GM18517 (cell line): ENCODE measurements at regions not wholly inside any gene's neighbourhood (a gene's known extent, or its start where the extent isn't known, plus 50 kb on each side); places are given as distances from the start of the nearest gene placed in this dataset.
A peak's percentile ranks its signal among the peaks of the same experiment; 100 is the strongest.

Experiments used
- ATAC-seq: cut with Tn5 transposase; IDR thresholded peaks from one replicate; pipeline ENCODE4 v1.9.1; 2021; ENCODE audit warnings: mild to moderate bottlenecking, moderate library complexity; ENCODE audit not compliant: unreplicated experiment

- ATAC-seq, result no peak
Observed at GRCh38 chrX:42098900-42099299, 175.5 kb upstream of the CASK start.

- no peak for ATAC-seq
Observed at GRCh38 chrX:42097486-42097885, 174.1 kb upstream of the CASK start.

DNA sequence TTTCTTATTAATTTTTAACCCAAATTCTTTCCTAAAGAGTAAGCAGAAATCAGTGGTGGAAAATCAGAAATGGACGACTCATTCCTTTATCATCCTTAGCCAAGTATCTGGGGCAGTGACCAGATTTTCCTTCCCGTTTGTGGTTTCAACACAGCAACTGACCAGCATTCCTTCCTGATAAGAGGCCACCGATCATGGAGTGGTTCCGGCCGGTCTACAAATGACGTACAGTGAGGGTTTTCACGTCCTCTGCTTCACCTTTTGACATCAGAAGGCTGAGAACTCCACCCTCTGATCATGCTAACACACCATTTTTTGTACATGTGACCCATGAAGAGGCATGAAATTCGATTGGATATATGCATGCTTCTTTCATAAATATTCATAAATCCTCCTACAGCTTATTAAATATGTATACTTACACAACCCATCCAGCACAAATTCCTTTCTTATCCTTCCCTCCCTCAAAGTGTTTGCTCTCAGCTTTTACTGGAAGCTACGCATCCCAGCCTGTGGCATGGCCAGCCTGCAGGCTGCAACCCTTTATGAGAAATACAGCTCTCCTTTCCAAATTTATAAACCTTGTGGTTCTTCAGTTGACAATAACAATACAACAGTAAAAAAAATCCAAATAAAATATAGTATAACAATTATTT is 173.0 kb upstream of the CASK start:
- ATAC-seq, result no peak

DNA sequence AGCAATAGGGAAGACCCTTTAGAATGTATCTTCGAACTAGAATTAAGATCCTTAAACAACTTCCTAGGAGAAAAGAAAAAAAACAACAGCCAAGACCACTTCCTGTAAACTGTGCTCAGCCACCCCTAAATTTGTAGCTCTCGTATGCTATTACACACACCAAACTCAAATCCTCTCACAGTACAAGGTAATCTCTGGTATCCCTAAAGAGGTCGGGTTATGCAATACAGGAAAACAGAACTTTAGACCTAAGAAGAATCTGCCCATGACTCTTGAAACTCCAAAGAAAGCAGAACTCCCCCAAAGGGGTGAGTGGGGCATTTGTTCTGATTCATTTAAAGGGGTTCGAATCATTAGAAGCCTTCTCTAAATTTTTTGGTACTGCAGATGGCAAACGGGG is 170.9 kb upstream of the CASK start:
- ATAC-seq, result peak; percentile 22

GRCh38 chrX:42093756-42094155 is 170.4 kb upstream of the CASK start:
- peak; percentile 61 for ATAC-seq

DNA sequence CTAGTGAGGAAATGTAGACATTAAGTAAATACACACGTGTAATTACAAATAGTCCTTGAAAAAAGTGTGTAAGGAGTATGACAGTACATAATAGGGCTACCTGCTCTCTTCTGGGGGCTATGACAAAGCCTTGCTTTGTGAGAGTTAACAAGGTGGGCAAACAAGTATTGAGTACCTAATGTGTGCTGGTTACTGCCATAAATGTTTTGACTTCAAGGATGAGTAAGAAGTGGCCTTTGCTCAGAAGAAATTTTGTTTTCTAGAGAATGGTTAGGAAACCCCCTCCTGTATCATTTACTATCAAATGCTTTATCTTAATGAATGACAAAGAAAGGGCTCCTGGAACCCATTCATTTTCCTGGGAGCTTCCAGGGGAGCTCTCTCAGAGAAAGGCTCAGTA is 167.0 kb upstream of the CASK start:
- no peak for ATAC-seq

GRCh38 chrX:42089031-42089430 is 165.7 kb upstream of the CASK start:
- no peak for ATAC-seq

- no peak for ATAC-seq
Observed at GRCh38 chrX:42087960-42088359, 164.6 kb upstream of the CASK start.

GRCh38 chrX:42085836-42086235 is 162.5 kb upstream of the CASK start:
- no peak for ATAC-seq

DNA sequence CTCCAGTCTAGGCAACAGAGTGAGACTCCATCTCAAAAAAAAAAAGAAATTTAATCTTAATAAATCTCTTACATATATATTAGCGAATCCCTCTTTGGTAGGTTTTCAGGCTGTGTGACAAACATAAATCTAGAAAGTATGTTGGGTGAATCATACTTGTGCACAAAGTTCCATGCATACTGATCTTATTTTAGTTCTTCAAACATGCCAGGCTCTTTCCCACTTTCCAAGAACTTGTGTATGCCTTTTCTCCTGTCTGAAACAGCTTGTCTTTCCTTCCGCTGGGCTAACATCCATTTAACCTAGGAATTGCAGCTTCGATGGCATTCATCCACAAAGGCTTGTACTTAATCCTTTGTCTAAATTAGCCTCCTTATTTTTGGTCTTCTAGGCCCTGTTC is 156.6 kb upstream of the CASK start:
- ATAC-seq, result no peak

DNA sequence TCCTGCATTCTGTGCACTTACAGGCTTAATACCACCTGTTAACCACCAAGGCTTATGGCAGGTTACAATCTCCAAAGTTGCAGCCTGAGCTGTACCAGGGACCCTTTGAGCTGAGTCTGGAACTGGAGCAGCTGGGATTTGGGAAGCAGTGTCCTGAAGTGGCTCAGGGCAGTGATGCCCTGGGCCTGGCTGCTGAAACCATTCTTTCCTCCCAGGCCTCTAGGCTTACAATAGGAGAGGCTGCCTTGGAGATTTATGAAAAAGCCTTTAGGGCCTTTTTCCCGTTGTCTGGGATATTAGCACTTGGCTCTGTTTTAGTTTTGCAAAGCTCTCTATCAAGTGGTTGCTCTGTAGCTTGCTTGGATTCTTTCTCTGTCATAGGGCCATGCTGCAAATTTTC is 154.3 kb upstream of the CASK start:
- no peak for ATAC-seq

- no peak for ATAC-seq
Observed at GRCh38 chrX:42075032-42075431, 151.7 kb upstream of the CASK start.

DNA sequence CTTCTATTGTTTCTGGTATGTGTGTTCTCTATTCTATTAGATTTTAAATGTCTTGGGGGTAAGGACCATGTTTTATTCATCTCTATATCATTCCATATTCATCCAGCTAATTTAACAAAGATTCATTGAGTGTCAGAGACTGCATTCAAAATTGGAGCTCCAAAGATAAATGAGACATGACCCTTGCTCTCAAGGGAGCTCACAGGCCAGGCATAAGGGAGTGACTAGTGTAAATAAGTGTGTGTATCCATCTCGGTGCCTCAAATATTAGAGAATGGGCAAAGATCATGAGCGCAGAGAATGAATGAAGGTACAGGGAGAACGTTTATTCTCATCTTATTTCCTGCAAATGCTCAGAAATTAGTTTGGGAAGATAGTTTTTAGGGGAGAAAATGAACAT is 150.1 kb upstream of the CASK start:
- no peak for ATAC-seq

DNA sequence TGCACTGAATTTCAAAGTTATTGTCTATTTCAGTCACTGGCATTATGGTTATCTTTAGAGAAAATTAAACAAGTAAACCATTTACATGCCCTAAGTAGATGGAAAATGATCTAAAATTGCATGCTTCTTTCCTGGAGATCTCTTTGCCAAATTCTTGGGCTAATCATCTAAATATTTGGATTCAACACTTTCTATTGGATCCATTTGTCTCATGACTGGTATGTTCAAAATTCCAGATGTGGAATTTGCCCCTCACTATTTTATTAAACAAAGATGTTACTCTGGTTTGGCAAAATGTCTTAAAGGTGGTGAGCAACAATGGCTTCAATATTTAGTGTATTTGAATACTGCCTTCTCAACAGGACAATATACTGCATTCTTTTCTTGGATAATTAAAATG is 147.5 kb upstream of the CASK start:
- ATAC-seq, result no peak

DNA sequence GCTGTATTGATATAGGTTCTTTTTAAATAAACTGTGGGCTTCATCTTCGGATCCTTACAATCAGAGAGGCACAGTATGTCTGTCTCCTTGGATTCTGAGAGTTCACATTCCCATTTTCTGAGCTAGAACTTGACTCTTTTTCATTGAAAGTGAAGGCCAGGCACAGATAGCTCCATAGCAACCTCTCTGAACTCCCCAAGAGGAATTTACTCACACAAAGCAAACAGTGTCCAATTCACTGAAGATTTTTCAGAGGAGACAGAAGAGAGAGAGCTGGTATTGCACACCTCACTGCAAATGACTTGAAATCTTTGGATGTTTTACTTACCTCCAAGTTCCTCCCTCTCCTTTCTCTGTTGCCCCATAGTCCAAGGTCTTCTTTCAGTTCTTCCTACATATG is 130.9 kb upstream of the CASK start:
- ATAC-seq, result no peak

GRCh38 chrX:42050345-42050744 is 127.0 kb upstream of the CASK start:
- no peak for ATAC-seq

DNA sequence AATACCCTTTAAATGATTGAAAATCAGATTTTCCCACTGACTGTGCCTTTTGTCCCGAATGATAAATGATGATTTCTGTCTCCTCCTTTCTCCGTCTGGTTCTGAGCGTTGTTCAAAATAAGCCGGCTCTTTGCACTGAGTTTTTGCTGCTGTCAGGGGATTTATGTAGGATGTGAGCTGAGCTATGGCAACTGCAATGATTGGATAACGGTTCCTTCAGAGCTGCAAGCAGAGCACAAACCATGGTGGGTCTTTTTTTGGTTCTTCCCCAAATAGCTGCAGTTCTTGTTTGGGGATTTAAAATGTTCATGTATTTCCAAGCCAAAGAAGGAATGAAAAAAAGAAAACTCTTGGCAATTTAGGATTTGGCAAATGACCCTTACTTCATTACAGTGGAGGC is 124.5 kb upstream of the CASK start:
- ATAC-seq, result no peak

DNA sequence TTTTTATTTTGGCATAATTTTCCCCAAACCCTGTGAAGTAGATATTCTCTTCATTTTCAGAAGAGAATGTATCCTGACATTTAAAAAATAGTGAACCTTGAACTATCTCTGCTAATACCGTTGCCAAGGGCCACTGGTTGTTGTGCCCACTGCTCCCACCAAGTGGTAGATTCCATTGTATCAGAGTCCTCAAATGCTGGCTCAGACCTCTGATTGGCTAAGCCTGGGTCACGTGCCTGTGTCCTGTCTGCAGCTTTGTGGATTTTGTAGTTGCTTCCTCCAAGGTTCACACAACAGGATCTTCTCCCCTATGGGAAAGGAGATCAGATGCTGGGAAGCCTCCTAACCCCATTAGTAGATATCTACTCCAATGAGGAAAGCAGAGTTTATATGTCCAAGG is 104.8 kb upstream of the CASK start:
- ATAC-seq, result no peak

- no peak for ATAC-seq
Observed at GRCh38 chrX:42027367-42028000, 104.1 kb upstream of the CASK start.

- no peak for ATAC-seq
Observed at GRCh38 chrX:42025861-42026260, 102.5 kb upstream of the CASK start.

DNA sequence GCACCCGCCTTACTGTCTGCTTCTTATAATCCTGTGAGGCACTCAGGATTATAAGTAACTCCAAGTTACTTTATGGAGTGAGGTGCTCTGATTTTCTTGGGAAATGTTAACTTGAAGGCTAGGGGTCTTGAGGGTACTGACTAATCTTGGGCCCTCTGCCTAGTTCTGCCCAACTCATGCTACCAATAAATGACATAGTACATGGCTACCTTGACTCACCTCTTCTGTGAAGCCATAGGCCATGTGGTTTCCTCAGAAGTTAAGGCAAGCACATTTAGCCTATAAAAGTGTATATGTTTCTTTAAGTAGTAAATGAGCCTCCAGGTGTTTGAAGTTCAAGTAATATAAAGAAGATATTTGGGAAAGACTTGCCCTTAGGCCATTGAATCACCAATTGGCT is 99.8 kb upstream of the CASK start:
- ATAC-seq, result no peak

- no peak for ATAC-seq
Observed at GRCh38 chrX:42022158-42022557, 98.8 kb upstream of the CASK start.

DNA sequence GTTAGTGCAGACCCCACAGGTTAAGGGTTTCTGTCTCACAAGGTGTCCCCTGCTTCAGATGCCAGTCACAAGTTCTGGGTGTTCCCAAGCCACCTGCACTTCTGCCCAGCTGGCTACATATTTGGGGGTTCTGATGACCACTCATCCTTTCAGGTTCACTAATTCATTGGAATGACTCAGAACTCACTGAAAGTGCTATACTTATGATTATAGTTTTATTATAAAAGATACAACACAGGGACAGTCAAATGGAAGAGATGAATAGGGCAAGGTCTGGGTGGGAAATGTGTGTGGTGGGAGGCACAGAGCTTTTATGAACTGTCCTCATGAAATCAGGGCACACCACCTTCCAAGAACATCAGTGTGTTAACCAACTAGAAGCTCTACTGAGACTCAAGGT is 97.7 kb upstream of the CASK start:
- ATAC-seq, result no peak
